ENCODE measurements at regions not wholly inside any gene's neighbourhood (a gene's known extent, or its start where the extent isn't known, plus 50 kb on each side); places are given as distances from the start of the nearest gene placed in this dataset.

GRCh38 chr12:28709986-28710685, 438.9 kb upstream of the FAR2 start:
- TF ChIP-seq CTCF (IDR thresholded peaks at IDR 0.05; ENCODE audit: low read length) (no peak), EZH2 (IDR thresholded peaks at IDR 0.05; ENCODE audit: borderline replicate concordance, low read length) (no peak)
